ENCODE measurements at regions not wholly inside any gene's neighbourhood (a gene's known extent, or its start where the extent isn't known, plus 50 kb on each side); places are given as distances from the start of the nearest gene placed in this dataset.

GRCh38 chrX:39841604-39842003 lies 256.2 kb downstream of the BCOR start:
- H3K36me3 ChIP-seq (ENCODE audit: control insufficient read depth in 2 of 2, insufficient read depth in 1 of 2, low read length in 2 of 2) = no peaks in the 10 kb centered on the region
- H3K4me3 ChIP-seq (ENCODE audit: low read depth, low read length) = no peak overlapping the region
- ChIA-PET POLR2A (no interaction called here), CTCF (interaction anchor here (0.9 kb wide), 1 partner anchor 11 kb away, joined by 4 read pairs; no protein-coding TSS in a partner anchor)
- TF ChIP-seq ZNF354C (tag by site-specific recombination; IDR thresholded peaks at IDR 0.05; ENCODE audit: borderline replicate concordance, low read depth) = no peak
- no peak for TF ChIP-seq IKZF3 (tag by site-specific recombination; IDR thresholded peaks at IDR 0.05)
- no peak for TF ChIP-seq ZSCAN18 (tag by site-specific recombination; IDR thresholded peaks at IDR 0.05)
- TF ChIP-seq ZNF48 (tag by site-specific recombination; IDR thresholded peaks at IDR 0.05) = no peak
- TF ChIP-seq EGR2 (tag by site-specific recombination; IDR thresholded peaks at IDR 0.05; ENCODE audit: low read depth) = no peak
- no peak for TF ChIP-seq ZNF416 (tag by site-specific recombination; IDR thresholded peaks at IDR 0.05)
- no peak overlapping the region for H3K27ac ChIP-seq (ENCODE audit: extremely low read depth, low read depth, low read length)
- no peaks in the 10 kb centered on the region for H3K4me1 ChIP-seq (ENCODE audit: control insufficient read depth, insufficient read depth, low read length)
- H3K9me3 ChIP-seq (ENCODE audit: control insufficient read depth, insufficient read depth, low read depth, low read length) = no peaks in the 10 kb centered on the region

- Histone ChIP-seq H3K9me3 (ENCODE audit: control insufficient read depth, insufficient read depth, low read depth, low read length) (no peaks in the 10 kb centered on the region), H3K4me3 (ENCODE audit: low read depth, low read length) (no peak overlapping the region), H3K36me3 (ENCODE audit: control insufficient read depth in 2 of 2, insufficient read depth in 1 of 2, low read length in 2 of 2) (no peaks in the 10 kb centered on the region), H3K4me1 (ENCODE audit: control insufficient read depth, insufficient read depth, low read length) (no peaks in the 10 kb centered on the region), H3K27ac (ENCODE audit: extremely low read depth, low read depth, low read length) (no peak overlapping the region)
- POLR2A ChIA-PET = no interaction called here
- no peak for TF ChIP-seq ZNF544 (tag by site-specific recombination; IDR thresholded peaks at IDR 0.05)
- TF ChIP-seq RBAK (tag by site-specific recombination; IDR thresholded peaks at IDR 0.05) = no peak
- TF ChIP-seq ZBTB48 (tag by site-specific recombination; IDR thresholded peaks at IDR 0.05) = no peak
- TF ChIP-seq ZBTB7A (tag by site-specific recombination; IDR thresholded peaks at IDR 0.05; ENCODE audit: low read depth) = no peak
- no peak for TF ChIP-seq ZNF645 (tag by site-specific recombination; IDR thresholded peaks at IDR 0.05)
- CTCF ChIA-PET = interaction anchor here (0.9 kb wide), 1 partner anchor 12 kb away, joined by 4 read pairs; no protein-coding TSS in a partner anchor
Measured at GRCh38 chrX:39842281-39842973, 255.3 kb downstream of the BCOR start.

- no peak overlapping the region for H3K4me3 ChIP-seq (ENCODE audit: low read depth, low read length)
- no peak overlapping the region for H3K27ac ChIP-seq (ENCODE audit: extremely low read depth, low read depth, low read length)
- ChIA-PET POLR2A (no interaction called here), CTCF (no interaction called here)
- H3K4me1 ChIP-seq (ENCODE audit: control insufficient read depth, insufficient read depth, low read length) = no peaks in the 10 kb centered on the region
- no peaks in the 10 kb centered on the region for H3K36me3 ChIP-seq (ENCODE audit: control insufficient read depth in 2 of 2, insufficient read depth in 1 of 2, low read length in 2 of 2)
- H3K9me3 ChIP-seq (ENCODE audit: control insufficient read depth, insufficient read depth, low read depth, low read length) = no peaks in the 10 kb centered on the region
- TF ChIP-seq ELK4 (IDR thresholded peaks at IDR 0.05; ENCODE audit: borderline replicate concordance, low read depth, low read length) = no peak
- no peak for TF ChIP-seq ZNF341 (tag by site-specific recombination; IDR thresholded peaks at IDR 0.05; ENCODE audit: low read depth)
- TF ChIP-seq ZNF660 (tag by site-specific recombination; IDR thresholded peaks at IDR 0.05) = no peak
- no peak for TF ChIP-seq ZNF449 (tag by site-specific recombination; IDR thresholded peaks at IDR 0.05)
- no peak for TF ChIP-seq ZIC2 (tag by site-specific recombination; IDR thresholded peaks at IDR 0.05)
- TF ChIP-seq ZNF140 (tag by site-specific recombination; IDR thresholded peaks at IDR 0.05) = no peak
- no peak for TF ChIP-seq ZNF10 (tag by site-specific recombination; IDR thresholded peaks at IDR 0.05)
- TF ChIP-seq ZNF596 (tag by site-specific recombination; IDR thresholded peaks at IDR 0.05) = no peak
- no peak for TF ChIP-seq IKZF3 (tag by site-specific recombination; IDR thresholded peaks at IDR 0.05)
- TF ChIP-seq ZNF645 (tag by site-specific recombination; IDR thresholded peaks at IDR 0.05) = no peak
- TF ChIP-seq REPIN1 (tag by site-specific recombination; IDR thresholded peaks at IDR 0.05; ENCODE audit: low read depth) = no peak
- TF ChIP-seq ZBTB6 (tag by site-specific recombination; IDR thresholded peaks at IDR 0.05) = no peak
- TF ChIP-seq ZFP37 (tag by site-specific recombination; IDR thresholded peaks at IDR 0.05) = no peak
- no peak for TF ChIP-seq ZNF174 (tag by site-specific recombination; IDR thresholded peaks at IDR 0.05)
- TF ChIP-seq ZNF2 (tag by site-specific recombination; IDR thresholded peaks at IDR 0.05) = no peak
- no peak for TF ChIP-seq ZNF132 (tag by site-specific recombination; IDR thresholded peaks at IDR 0.05; ENCODE audit: borderline replicate concordance)
Measured at GRCh38 chrX:39843318-39843717, 254.4 kb downstream of the BCOR start.

Data from HEK293 (cell line).